ENCODE measurements at regions not wholly inside any gene's neighbourhood (a gene's known extent, or its start where the extent isn't known, plus 50 kb on each side); places are given as distances from the start of the nearest gene placed in this dataset.

DNA sequence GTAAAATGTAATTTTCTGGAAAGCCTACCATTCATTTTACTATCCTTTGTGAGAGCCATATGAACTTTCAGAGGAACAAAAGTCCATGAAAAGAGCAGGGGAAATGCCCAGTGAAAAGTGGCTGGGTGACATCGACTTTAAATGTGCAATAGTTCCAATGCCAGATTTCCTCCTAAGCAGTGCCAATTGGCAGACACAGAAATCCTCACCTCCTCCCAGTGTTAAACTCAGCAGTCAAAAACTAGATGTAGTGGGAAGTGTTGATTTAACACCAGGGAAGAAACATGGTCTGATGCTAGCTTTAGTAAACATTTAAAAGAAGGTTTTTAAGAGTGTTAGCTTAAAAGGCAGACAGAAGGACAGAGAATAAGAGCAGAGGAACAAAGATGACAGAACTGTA, 2055.2 kb downstream of the MAT2B start:
- TF ChIP-seq, protein P1, sequence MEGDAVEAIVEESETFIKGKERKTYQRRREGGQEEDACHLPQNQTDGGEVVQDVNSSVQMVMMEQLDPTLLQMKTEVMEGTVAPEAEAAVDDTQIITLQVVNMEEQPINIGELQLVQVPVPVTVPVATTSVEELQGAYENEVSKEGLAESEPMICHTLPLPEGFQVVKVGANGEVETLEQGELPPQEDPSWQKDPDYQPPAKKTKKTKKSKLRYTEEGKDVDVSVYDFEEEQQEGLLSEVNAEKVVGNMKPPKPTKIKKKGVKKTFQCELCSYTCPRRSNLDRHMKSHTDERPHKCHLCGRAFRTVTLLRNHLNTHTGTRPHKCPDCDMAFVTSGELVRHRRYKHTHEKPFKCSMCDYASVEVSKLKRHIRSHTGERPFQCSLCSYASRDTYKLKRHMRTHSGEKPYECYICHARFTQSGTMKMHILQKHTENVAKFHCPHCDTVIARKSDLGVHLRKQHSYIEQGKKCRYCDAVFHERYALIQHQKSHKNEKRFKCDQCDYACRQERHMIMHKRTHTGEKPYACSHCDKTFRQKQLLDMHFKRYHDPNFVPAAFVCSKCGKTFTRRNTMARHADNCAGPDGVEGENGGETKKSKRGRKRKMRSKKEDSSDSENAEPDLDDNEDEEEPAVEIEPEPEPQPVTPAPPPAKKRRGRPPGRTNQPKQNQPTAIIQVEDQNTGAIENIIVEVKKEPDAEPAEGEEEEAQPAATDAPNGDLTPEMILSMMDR (IDR thresholded peaks at IDR 0.05), result no peak
- no peak for TF ChIP-seq POLR2A (IDR thresholded peaks at IDR 0.05)
- no peak for TF ChIP-seq EP300 (IDR thresholded peaks at IDR 0.05; ENCODE audit: low read depth)

All from transverse colon (tissue), 3 donors.